Caki2 (cell line): ENCODE measurements at regions not wholly inside any gene's neighbourhood (a gene's known extent, or its start where the extent isn't known, plus 50 kb on each side); places are given as distances from the start of the nearest gene placed in this dataset.
A peak's percentile ranks its signal among the peaks of the same experiment; 100 is the strongest.

Experiments
- DNase-seq: peaks from one replicate; pipeline ENCODE4 v3.0.0-alpha.2; 2015; ENCODE audit warnings: low read depth
- in situ Hi-C: cut with HindIII; loops from 2 replicates; pipeline ENCODE4 v1.10.0; 2016; ENCODE audit warnings: low sequenced_read_pairs, low pct_unique_long_range_greater_than_20kb, mixed read lengths

- in situ Hi-C loops, result no loop called here
- no peak for DNase-seq
Observed at GRCh38 chr3:124504332-124505059, 225.8 kb upstream of the UMPS start.

- no peak for DNase-seq
- in situ Hi-C loops, result no loop called here
Observed at GRCh38 chr3:124509884-124510283, 220.4 kb upstream of the UMPS start.

GRCh38 chr3:124510290-124510689 is 220.0 kb upstream of the UMPS start:
- in situ Hi-C loops, result no loop called here
- no peak for DNase-seq

- DNase-seq, result peak; percentile 4
- in situ Hi-C loops, result no loop called here
Observed at GRCh38 chr3:124512881-124513609, 217.2 kb upstream of the UMPS start.

GRCh38 chr3:124513610-124513997 is 216.6 kb upstream of the UMPS start:
- in situ Hi-C loops, result no loop called here
- DNase-seq, result no peak

- in situ Hi-C loops, result no loop called here
- peak; percentile 53 for DNase-seq
Observed at GRCh38 chr3:124514683-124515082, 215.6 kb upstream of the UMPS start.

GRCh38 chr3:124516333-124516732 is 213.9 kb upstream of the UMPS start:
- no peak for DNase-seq

GRCh38 chr3:124517306-124517705 is 212.9 kb upstream of the UMPS start:
- in situ Hi-C loops, result no loop called here
- DNase-seq, result no peak

More at GRCh38 chr3:124516333-124516732, 213.9 kb upstream of the UMPS start:
- in situ Hi-C loops, result no loop called here

GRCh38 chr3:124518350-124518749 is 211.9 kb upstream of the UMPS start:
- in situ Hi-C loops, result no loop called here
- DNase-seq, result no peak

GRCh38 chr3:124519591-124520194 is 210.6 kb upstream of the UMPS start:
- in situ Hi-C loops, result no loop called here
- DNase-seq, result no peak

- DNase-seq, result peak; percentile 58
- in situ Hi-C loops, result no loop called here
Observed at GRCh38 chr3:124520970-124521369, 209.3 kb upstream of the UMPS start.

- in situ Hi-C loops, result no loop called here
Observed at GRCh38 chr3:124522082-124522625, 208.1 kb upstream of the UMPS start.

GRCh38 chr3:124526601-124527000 is 203.7 kb upstream of the UMPS start:
- in situ Hi-C loops, result no loop called here
- DNase-seq, result no peak

More at GRCh38 chr3:124522082-124522625, 208.1 kb upstream of the UMPS start:
- DNase-seq, result no peak

- DNase-seq, result peak; percentile 61
- in situ Hi-C loops, result no loop called here
Observed at GRCh38 chr3:124529826-124530571, 200.3 kb upstream of the UMPS start.

GRCh38 chr3:124530916-124531315 is 199.3 kb upstream of the UMPS start:
- in situ Hi-C loops, result no loop called here

GRCh38 chr3:124532071-124532470 is 198.2 kb upstream of the UMPS start:
- in situ Hi-C loops, result no loop called here

More at GRCh38 chr3:124530916-124531315, 199.3 kb upstream of the UMPS start:
- no peak for DNase-seq

GRCh38 chr3:124535306-124535705 is 194.9 kb upstream of the UMPS start:
- no peak for DNase-seq
- in situ Hi-C loops, result no loop called here

More at GRCh38 chr3:124532071-124532470, 198.2 kb upstream of the UMPS start:
- no peak for DNase-seq

- in situ Hi-C loops, result no loop called here
Observed at GRCh38 chr3:124540550-124541211, 189.6 kb upstream of the UMPS start.

More at GRCh38 chr3:124540550-124541211, 189.6 kb upstream of the UMPS start:
- DNase-seq, result no peak
